Aorta (tissue), 5 donors: ENCODE measurements at regions not wholly inside any gene's neighbourhood (a gene's known extent, or its start where the extent isn't known, plus 50 kb on each side); places are given as distances from the start of the nearest gene placed in this dataset.
"Not testable (repeated sequence)": the region's sequence is repeated elsewhere in the genome, so short reads cannot be mapped to it uniquely, and the experiment has no call there.

Source experiments
- ATAC-seq: fragments of 200-7000 bp; cut with Tn5 transposase; one replicate; pipeline ENCODE4 v1.9.1; 2022; ENCODE audit warnings: moderate library complexity; ENCODE audit not compliant: low FRiP score
- DNase-seq, 2 donors: peaks; one replicate each; pipeline ENCODE4 v3.0.0-alpha.2; 2020
- H3K27ac ChIP-seq, 2 donors: one replicate each; pipeline ENCODE4 v1.5.1; 2013; ENCODE audit warnings: low read length in 2 of 2, mild to moderate bottlenecking in 2 of 2, moderate library complexity in 2 of 2, control low read depth in 1 of 2, inconsistent platforms in 1 of 2, low read depth in 1 of 2
- H3K27me3 ChIP-seq, 2 donors: one replicate each; pipeline ENCODE4 v1.6.1; 2013; ENCODE audit warnings: control low read depth in 1 of 2, low read length in 1 of 2, mild to moderate bottlenecking in 1 of 2, moderate library complexity in 1 of 2; ENCODE audit not compliant: insufficient read depth in 2 of 2, control insufficient read depth in 1 of 2
- H3K36me3 ChIP-seq, 2 donors: one replicate each; pipeline ENCODE4 v1.6.1; 2013; ENCODE audit warnings: control low read depth in 1 of 2, low read length in 1 of 2, mild to moderate bottlenecking in 1 of 2; ENCODE audit not compliant: insufficient read depth in 2 of 2, control insufficient read depth in 1 of 2
- H3K4me1 ChIP-seq, 2 donors: one replicate each; pipeline ENCODE4 v1.6.1; 2013; ENCODE audit warnings: low read length in 2 of 2, control low read depth in 1 of 2, mild to moderate bottlenecking in 1 of 2, moderate library complexity in 1 of 2; ENCODE audit not compliant: insufficient read depth in 2 of 2, control insufficient read depth in 1 of 2
- H3K4me3 ChIP-seq, 2 donors: one replicate each; pipeline ENCODE4 v1.5.1; 2013; ENCODE audit warnings: low read length in 2 of 2, control low read depth in 1 of 2, mild to moderate bottlenecking in 1 of 2
- H3K9me3 ChIP-seq: one replicate; pipeline ENCODE4 v1.6.1; 2013; ENCODE audit warnings: mild to moderate bottlenecking, low read length; ENCODE audit not compliant: control insufficient read depth
- WGBS, 2 donors: extraction: QIAGEN DNeasy Blood & Tissue Kit; methylation state at CpG; one replicate each; pipeline ENCODE4 v1.1.7; 2013; 5-methylcytosine and 5-hydroxymethylcytosine counted together
- intact Hi-C, 2 donors: fragments of 100-400 bp; cut with DNase I; formaldehyde crosslinking; loops; one replicate each; pipeline versions ENCODE4 v1.14.2 to v1.15.0; 2022
- donor health status: healthy with polysubstance abuse.
- donor health status: Bipolar disorder and iron deficiency.
- donor health status: DM: no; HTN: no; CAD: no.
- donor health status: DM: no; HTN: no; CAD: no.
- donor health status: DM: yes; HTN: yes; CAD: no.

GRCh38 chr9:87210658-87211057 is 263.4 kb upstream of the GAS1 start:
- H3K9me3 ChIP-seq, intact Hi-C loops, H3K36me3 ChIP-seq, H3K27me3 ChIP-seq, DNase-seq, ATAC-seq, H3K27ac ChIP-seq, H3K4me1 ChIP-seq, H3K4me3 ChIP-seq: not testable (repeated sequence)
- 94 to 95% methylated on average over 3 of the region's 3 CpGs for WGBS, 2 donors

DNA sequence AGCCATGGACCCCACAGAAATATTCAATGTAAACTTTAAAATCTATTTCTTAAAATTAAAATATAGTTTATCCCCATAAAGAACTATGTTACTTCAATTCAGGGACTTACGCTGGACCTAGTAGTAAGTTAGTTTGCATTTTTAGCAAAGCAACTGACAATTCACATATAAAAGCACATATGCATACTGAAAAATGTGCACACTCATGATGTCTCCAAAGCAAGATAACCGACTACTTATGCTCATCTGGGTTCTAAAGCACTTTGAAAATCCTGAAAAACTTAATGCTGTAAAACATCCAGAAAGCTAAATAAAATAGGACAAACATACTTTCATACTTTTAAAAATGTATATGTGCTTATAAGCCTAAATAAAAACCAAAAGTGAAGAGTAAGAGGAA is 264.4 kb upstream of the GAS1 start:
- no peak for ATAC-seq
- H3K4me1 ChIP-seq = no peaks in the 10 kb centered on the region
- no peaks in the 10 kb centered on the region for H3K27me3 ChIP-seq
- intact Hi-C loops = no loop called here
- H3K4me3 ChIP-seq = no peak overlapping the region
- DNase-seq = no peak
- no peaks in the 10 kb centered on the region for H3K36me3 ChIP-seq
- no peak overlapping the region for H3K27ac ChIP-seq
- 95 to 98% methylated on average over 2 of the region's 2 CpGs for WGBS, 2 donors
- H3K9me3 ChIP-seq = no peaks in the 10 kb centered on the region

DNA sequence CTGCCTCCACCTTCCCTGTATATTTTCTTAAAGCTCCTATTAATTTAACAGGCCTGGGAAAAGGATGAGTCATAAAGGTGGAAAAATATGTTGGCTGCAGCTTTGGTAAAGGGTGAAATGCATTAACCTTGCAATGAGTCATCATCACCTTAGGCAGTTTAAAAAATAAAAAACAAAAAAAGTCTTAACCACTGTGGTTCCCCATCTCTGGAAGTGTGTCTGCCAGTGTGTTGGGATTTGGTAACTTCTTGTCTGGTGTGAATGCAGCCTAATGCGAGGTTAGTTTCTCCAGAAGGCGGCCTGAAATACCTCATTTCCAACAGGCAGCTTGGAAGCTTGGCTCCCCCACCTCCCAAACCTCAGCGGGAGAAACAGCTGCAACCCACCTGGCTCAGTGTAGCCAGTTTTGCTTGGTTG is 265.3 kb upstream of the GAS1 start:
- Histone ChIP-seq H3K4me1 (no peaks in the 10 kb centered on the region), H3K4me3 (no peak overlapping the region), H3K36me3 (no peaks in the 10 kb centered on the region), H3K9me3 (no peaks in the 10 kb centered on the region), H3K27ac (no peak overlapping the region), H3K27me3 (no peaks in the 10 kb centered on the region)
- ATAC-seq (no peak), DNase-seq (no peak)
- intact Hi-C loops = no loop called here
- WGBS, 2 donors = 87 to 95% methylated on average over 3 of the region's 3 CpGs

DNA sequence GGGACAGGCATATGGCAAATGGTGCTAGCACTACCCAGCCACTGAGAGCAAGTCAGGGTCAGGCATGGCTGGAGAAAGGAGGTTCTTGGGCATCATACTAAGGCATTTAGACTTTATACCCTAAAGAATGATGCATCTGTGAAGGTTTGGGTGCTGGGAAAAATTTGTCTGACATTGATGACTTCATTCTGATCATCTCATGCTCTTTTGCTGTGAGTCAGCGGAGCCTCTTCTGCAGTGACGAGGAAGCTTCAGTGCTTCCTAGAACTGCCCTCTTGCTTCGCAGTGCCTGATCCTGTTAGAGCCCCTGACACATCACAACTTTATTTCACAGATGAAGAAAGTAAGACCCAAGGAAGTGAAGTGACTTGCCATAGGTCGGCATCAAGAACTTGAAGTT is 266.6 kb upstream of the GAS1 start:
- H3K27ac ChIP-seq = no peak overlapping the region
- no peaks in the 10 kb centered on the region for H3K36me3 ChIP-seq
- WGBS, 2 donors = 97 to 98% methylated on average over 4 of the region's 4 CpGs
- no peaks in the 10 kb centered on the region for H3K9me3 ChIP-seq
- intact Hi-C loops = no loop called here
- ATAC-seq (no peak), DNase-seq (no peak)
- no peak overlapping the region for H3K4me3 ChIP-seq
- no peaks in the 10 kb centered on the region for H3K27me3 ChIP-seq
- H3K4me1 ChIP-seq = no peaks in the 10 kb centered on the region

GRCh38 chr9:87214991-87215390 is 267.7 kb upstream of the GAS1 start:
- Histone ChIP-seq H3K4me3 (no peak overlapping the region), H3K36me3 (no peaks in the 10 kb centered on the region), H3K27me3 (no peaks in the 10 kb centered on the region), H3K27ac (no peak overlapping the region), H3K4me1 (no peaks in the 10 kb centered on the region), H3K9me3 (no peaks in the 10 kb centered on the region)
- intact Hi-C loops = no loop called here
- no peak for DNase-seq
- WGBS, 2 donors = 94 to 95% methylated on average over 3 of the region's 3 CpGs
- ATAC-seq = no peak

DNA sequence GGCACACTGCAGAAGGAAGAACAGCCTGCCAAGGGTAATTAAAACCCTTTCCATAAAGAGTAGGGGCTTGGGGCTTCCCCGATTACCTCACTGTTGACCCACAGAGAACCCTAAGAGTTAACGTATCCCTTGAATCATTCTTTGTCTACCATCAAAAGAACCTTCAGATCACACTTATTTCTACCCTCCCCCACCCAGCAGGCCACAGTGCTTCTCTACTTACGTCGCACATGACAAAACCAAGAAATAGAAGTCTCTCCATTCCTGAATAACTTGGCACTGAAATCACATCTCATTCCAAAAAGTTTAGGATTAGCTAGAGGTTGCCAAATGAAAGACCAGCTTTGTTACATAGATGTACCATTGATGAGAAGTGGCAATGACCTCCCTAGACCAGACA is 268.7 kb upstream of the GAS1 start:
- no peak for ATAC-seq
- Histone ChIP-seq H3K4me1 (no peaks in the 10 kb centered on the region), H3K36me3 (no peaks in the 10 kb centered on the region), H3K27ac (no peak overlapping the region), H3K4me3 (no peak overlapping the region), H3K27me3 (no peaks in the 10 kb centered on the region), H3K9me3 (no peaks in the 10 kb centered on the region)
- intact Hi-C loops = no loop called here
- no peak for DNase-seq
- WGBS, 2 donors = 72 to 75% methylated on average over 4 of the region's 4 CpGs

GRCh38 chr9:87216897-87217455 is 269.7 kb upstream of the GAS1 start:
- no peak for DNase-seq
- H3K4me3 ChIP-seq = no peak overlapping the region
- no peaks in the 10 kb centered on the region for H3K4me1 ChIP-seq
- intact Hi-C loops = no loop called here
- H3K9me3 ChIP-seq = no peaks in the 10 kb centered on the region
- 93 to 94% methylated on average over 5 of the region's 5 CpGs for WGBS, 2 donors
- no peaks in the 10 kb centered on the region for H3K27me3 ChIP-seq
- no peaks in the 10 kb centered on the region for H3K36me3 ChIP-seq
- no peak overlapping the region for H3K27ac ChIP-seq
- ATAC-seq = no peak

GRCh38 chr9:87223392-87224246 is 274.0 kb upstream of the DAPK1 start:
- WGBS, 2 donors = 27 to 28% methylated on average over 11 of the region's 11 CpGs

GRCh38 chr9:87226896-87227295 is 270.8 kb upstream of the DAPK1 start:
- ATAC-seq = no peak
- 18 to 36% methylated on average over 1 of the region's 1 CpG for WGBS, 2 donors

More at GRCh38 chr9:87223392-87224246, 274.0 kb upstream of the DAPK1 start:
- ATAC-seq (no peak), DNase-seq (no peak)
- intact Hi-C loops = no loop called here
- H3K9me3 ChIP-seq = no peaks in the 10 kb centered on the region
- H3K36me3 ChIP-seq = no peaks in the 10 kb centered on the region
- no peak overlapping the region for H3K4me3 ChIP-seq
- H3K27me3 ChIP-seq = no peaks in the 10 kb centered on the region
- no peaks in the 10 kb centered on the region for H3K4me1 ChIP-seq
- H3K27ac ChIP-seq = no peak overlapping the region

More at GRCh38 chr9:87226896-87227295, 270.8 kb upstream of the DAPK1 start:
- H3K36me3 ChIP-seq = no peaks in the 10 kb centered on the region
- H3K27ac ChIP-seq = no peak overlapping the region
- H3K4me1 ChIP-seq = no peaks in the 10 kb centered on the region
- H3K4me3 ChIP-seq = no peak overlapping the region
- H3K9me3 ChIP-seq = no peaks in the 10 kb centered on the region
- no peaks in the 10 kb centered on the region for H3K27me3 ChIP-seq
- intact Hi-C loops = no loop called here
- no peak for DNase-seq
